HEK293 (cell line): ENCODE measurements at regions not wholly inside any gene's neighbourhood (a gene's known extent, or its start where the extent isn't known, plus 50 kb on each side); places are given as distances from the start of the nearest gene placed in this dataset.

Experiments used
- CTCF ChIA-PET: fragments of 350-600 bp; formaldehyde crosslinking; extraction: SDS; loops from one replicate; lab custom pipeline; 2021; ENCODE audit warnings: antibody characterized with exemption; lab: Yijun Ruan, JAX
- POLR2A ChIA-PET: fragments of 300-600 bp; formaldehyde crosslinking; extraction: SDS; loops from one replicate; lab custom pipeline; 2020; ENCODE audit warnings: antibody characterized with exemption, inconsistent platforms; lab: Yijun Ruan, JAX
- H3K27ac ChIP-seq: fragments of 200-500 bp; sonication (Bioruptor generic); 2 replicates; pipeline ENCODE4 v1.5.1; 2014; ENCODE audit warnings: low read depth, low read length, control low read depth, inconsistent platforms; ENCODE audit errors: extremely low read depth
- H3K36me3 ChIP-seq, 2 experiments: fragments of 200-500 bp in 1 of 2; sonication (Bioruptor generic) in 1 of 2; 1 replicate in 1 of 2; 2 replicates in 1 of 2; pipeline ENCODE4 v1.5.1; 2014 to 2017; ENCODE audit warnings: inconsistent platforms in 2 of 2, low read length in 2 of 2; ENCODE audit not compliant: control insufficient read depth in 2 of 2, insufficient read depth in 1 of 2
- H3K4me1 ChIP-seq: fragments of 200-500 bp; sonication (Bioruptor generic); 2 replicates; pipeline ENCODE4 v1.5.1; 2014; ENCODE audit warnings: mild to moderate bottlenecking, low read length, inconsistent platforms; ENCODE audit not compliant: control insufficient read depth, insufficient read depth
- H3K4me3 ChIP-seq: 2 replicates; pipeline ENCODE4 v1.5.1; 2011; ENCODE audit warnings: low read depth, mild to moderate bottlenecking, control low read depth, low read length, moderate library complexity
- H3K9me3 ChIP-seq: fragments of 200-500 bp; sonication (Bioruptor generic); 2 replicates; pipeline ENCODE4 v1.5.1; 2014; ENCODE audit warnings: low read depth, low read length, inconsistent platforms; ENCODE audit not compliant: control insufficient read depth, insufficient read depth
- EGR2 ChIP-seq: fragments of 450-650 bp; formaldehyde crosslinking; IDR thresholded peaks from 2 replicates; pipeline ENCODE4 v1.5.1; 2016; ENCODE audit warnings: low read depth, missing biosample characterization, missing genetic modification characterization
- KLF10 ChIP-seq: fragments of 450-650 bp; IDR thresholded peaks from 2 replicates; pipeline ENCODE4 v1.5.1; 2018; ENCODE audit warnings: missing biosample characterization, mild to moderate bottlenecking, missing genetic modification characterization
- REPIN1 ChIP-seq: fragments of 450-650 bp; formaldehyde crosslinking; IDR thresholded peaks from 2 replicates; pipeline ENCODE4 v1.5.1; 2017; ENCODE audit warnings: missing biosample characterization, missing genetic modification characterization, low read depth
- SCRT1 ChIP-seq: fragments of 450-650 bp; formaldehyde crosslinking; IDR thresholded peaks from 2 replicates; pipeline ENCODE4 v1.5.1; 2016; ENCODE audit warnings: missing biosample characterization, missing genetic modification characterization, borderline replicate concordance
- TRIM28 ChIP-seq: IDR thresholded peaks from 2 replicates; pipeline ENCODE4 v1.6.1; 2011; ENCODE audit warnings: low read length, control low read depth, borderline replicate concordance
- YY1 ChIP-seq: fragments of 450-650 bp; formaldehyde crosslinking; IDR thresholded peaks from 2 replicates; pipeline ENCODE4 v1.5.1; 2018; ENCODE audit warnings: missing biosample characterization, missing genetic modification characterization
- ZFP37 ChIP-seq: fragments of 450-650 bp; formaldehyde crosslinking; IDR thresholded peaks from 2 replicates; pipeline ENCODE4 v1.5.1; 2016; ENCODE audit warnings: missing biosample characterization, missing genetic modification characterization
- ZNF138 ChIP-seq: fragments of 450-650 bp; formaldehyde crosslinking; IDR thresholded peaks from 2 replicates; pipeline ENCODE4 v1.5.1; 2016; ENCODE audit warnings: missing biosample characterization, missing genetic modification characterization, borderline replicate concordance
- ZNF155 ChIP-seq: fragments of 450-650 bp; formaldehyde crosslinking; IDR thresholded peaks from 2 replicates; pipeline ENCODE4 v1.5.1; 2016; ENCODE audit warnings: missing biosample characterization, missing genetic modification characterization
- ZNF202 ChIP-seq: fragments of 450-650 bp; formaldehyde crosslinking; IDR thresholded peaks from 2 replicates; pipeline ENCODE4 v1.5.1; 2016; ENCODE audit warnings: missing biosample characterization, missing genetic modification characterization, borderline replicate concordance
- ZNF292 ChIP-seq: fragments of 450-650 bp; formaldehyde crosslinking; IDR thresholded peaks from 2 replicates; pipeline ENCODE4 v1.5.1; 2016; ENCODE audit warnings: low read depth, missing biosample characterization, missing genetic modification characterization, borderline replicate concordance
- ZNF311 ChIP-seq: fragments of 450-650 bp; formaldehyde crosslinking; IDR thresholded peaks from 2 replicates; pipeline ENCODE4 v1.5.1; 2017; ENCODE audit warnings: missing biosample characterization, missing genetic modification characterization, borderline replicate concordance
- ZNF37A ChIP-seq: fragments of 450-650 bp; IDR thresholded peaks from 2 replicates; pipeline ENCODE4 v1.5.1; 2018; ENCODE audit warnings: missing biosample characterization, missing genetic modification characterization
- ZNF404 ChIP-seq: fragments of 450-650 bp; formaldehyde crosslinking; IDR thresholded peaks from 2 replicates; pipeline ENCODE4 v1.5.1; 2017; ENCODE audit warnings: missing biosample characterization, missing genetic modification characterization
- ZNF558 ChIP-seq: fragments of 450-650 bp; formaldehyde crosslinking; IDR thresholded peaks from 2 replicates; pipeline ENCODE4 v1.5.1; 2016; ENCODE audit warnings: missing biosample characterization, missing genetic modification characterization
- ZNF623 ChIP-seq: fragments of 450-650 bp; formaldehyde crosslinking; IDR thresholded peaks from 2 replicates; pipeline ENCODE4 v1.5.1; 2016; ENCODE audit warnings: missing biosample characterization, missing genetic modification characterization
- ZNF660 ChIP-seq: fragments of 450-650 bp; IDR thresholded peaks from 2 replicates; pipeline ENCODE4 v1.5.1; 2018; ENCODE audit warnings: missing biosample characterization, mild to moderate bottlenecking, missing genetic modification characterization
- ZNF747 ChIP-seq: fragments of 450-650 bp; formaldehyde crosslinking; IDR thresholded peaks from 2 replicates; pipeline ENCODE4 v1.5.1; 2016; ENCODE audit warnings: missing biosample characterization, missing genetic modification characterization
- ZNF777 ChIP-seq: fragments of 450-650 bp; formaldehyde crosslinking; IDR thresholded peaks from 2 replicates; pipeline ENCODE4 v1.5.1; 2017; ENCODE audit warnings: missing biosample characterization, missing genetic modification characterization, borderline replicate concordance
- ZNF792 ChIP-seq: fragments of 450-650 bp; formaldehyde crosslinking; IDR thresholded peaks from 2 replicates; pipeline ENCODE4 v1.5.1; 2016; ENCODE audit warnings: missing biosample characterization, missing genetic modification characterization
- ZNF837 ChIP-seq: fragments of 450-650 bp; formaldehyde crosslinking; IDR thresholded peaks from 2 replicates; pipeline ENCODE4 v1.5.1; 2016; ENCODE audit warnings: missing biosample characterization, missing genetic modification characterization
- ZSCAN23 ChIP-seq: fragments of 450-650 bp; formaldehyde crosslinking; IDR thresholded peaks from 2 replicates; pipeline ENCODE4 v1.5.1; 2016; ENCODE audit warnings: missing biosample characterization, missing genetic modification characterization
- TF ChIP-seq, protein P1 (sequence below): fragments of 450-650 bp; formaldehyde crosslinking; IDR thresholded peaks from 2 replicates; pipeline ENCODE4 v1.5.1; 2016; ENCODE audit warnings: missing biosample characterization, missing genetic modification characterization
- TF ChIP-seq, protein P2 (sequence below): fragments of 450-650 bp; formaldehyde crosslinking; IDR thresholded peaks from 2 replicates; pipeline ENCODE4 v1.5.1; 2016; ENCODE audit warnings: missing biosample characterization, missing genetic modification characterization
- TF ChIP-seq, protein P3 (sequence below): IDR thresholded peaks from 2 replicates; pipeline ENCODE4 v1.6.1; 2011; ENCODE audit warnings: mild to moderate bottlenecking, low read depth, low read length, borderline replicate concordance
- TF ChIP-seq, protein P4 (sequence below): fragments of 450-650 bp; formaldehyde crosslinking; IDR thresholded peaks from 2 replicates; pipeline ENCODE4 v1.5.1; 2017; ENCODE audit warnings: missing biosample characterization, missing genetic modification characterization
- TF ChIP-seq, protein P5 (sequence below): fragments of 450-650 bp; formaldehyde crosslinking; IDR thresholded peaks from 2 replicates; pipeline ENCODE4 v1.5.1; 2016; ENCODE audit warnings: missing biosample characterization, missing genetic modification characterization, borderline replicate concordance
- TF ChIP-seq, protein P6 (sequence below): fragments of 450-650 bp; formaldehyde crosslinking; IDR thresholded peaks from 2 replicates; pipeline ENCODE4 v1.5.1; 2016; ENCODE audit warnings: missing biosample characterization, missing genetic modification characterization
- TF ChIP-seq, protein P7 (sequence below): fragments of 450-650 bp; formaldehyde crosslinking; IDR thresholded peaks from 2 replicates; pipeline ENCODE4 v1.5.1; 2016; ENCODE audit warnings: missing biosample characterization, missing genetic modification characterization

DNA sequence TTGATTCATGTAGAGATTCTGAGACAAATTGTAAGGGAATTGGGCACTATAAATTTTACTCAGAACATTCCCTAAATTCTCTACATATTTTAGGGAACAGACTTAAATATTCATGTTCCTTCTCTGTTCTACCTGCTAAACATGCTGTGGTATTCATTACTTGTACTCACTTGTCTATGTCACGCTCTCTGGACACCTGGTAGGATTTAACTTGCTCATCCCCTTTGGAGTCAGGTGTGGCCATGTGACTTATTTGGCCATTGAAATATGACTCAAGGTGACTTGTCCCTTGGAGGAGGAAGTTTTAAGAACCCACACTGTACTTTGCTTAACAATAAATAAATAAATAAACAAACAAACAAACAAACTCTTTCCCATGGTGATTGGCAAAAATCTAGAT is 2258.8 kb upstream of the WWC1 start:
- Histone ChIP-seq H3K9me3 (no peaks in the 10 kb centered on the region), H3K4me1 (no peaks in the 10 kb centered on the region), H3K27ac (no peak overlapping the region), H3K36me3 (no peaks in the 10 kb centered on the region), H3K4me3 (no peak overlapping the region)
- TF ChIP-seq ZNF837 (tag by site-specific recombination): no peak
- no peak for TF ChIP-seq ZNF311 (tag by site-specific recombination)
- TF ChIP-seq REPIN1 (tag by site-specific recombination): no peak
- TF ChIP-seq ZNF37A (tag by site-specific recombination): no peak
- TF ChIP-seq ZNF138 (tag by site-specific recombination): no peak
- TF ChIP-seq, protein P1, sequence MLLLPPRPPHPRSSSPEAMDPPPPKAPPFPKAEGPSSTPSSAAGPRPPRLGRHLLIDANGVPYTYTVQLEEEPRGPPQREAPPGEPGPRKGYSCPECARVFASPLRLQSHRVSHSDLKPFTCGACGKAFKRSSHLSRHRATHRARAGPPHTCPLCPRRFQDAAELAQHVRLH (tag by site-specific recombination): no peak
- TF ChIP-seq ZNF292: no peak
- TF ChIP-seq, protein P2, sequence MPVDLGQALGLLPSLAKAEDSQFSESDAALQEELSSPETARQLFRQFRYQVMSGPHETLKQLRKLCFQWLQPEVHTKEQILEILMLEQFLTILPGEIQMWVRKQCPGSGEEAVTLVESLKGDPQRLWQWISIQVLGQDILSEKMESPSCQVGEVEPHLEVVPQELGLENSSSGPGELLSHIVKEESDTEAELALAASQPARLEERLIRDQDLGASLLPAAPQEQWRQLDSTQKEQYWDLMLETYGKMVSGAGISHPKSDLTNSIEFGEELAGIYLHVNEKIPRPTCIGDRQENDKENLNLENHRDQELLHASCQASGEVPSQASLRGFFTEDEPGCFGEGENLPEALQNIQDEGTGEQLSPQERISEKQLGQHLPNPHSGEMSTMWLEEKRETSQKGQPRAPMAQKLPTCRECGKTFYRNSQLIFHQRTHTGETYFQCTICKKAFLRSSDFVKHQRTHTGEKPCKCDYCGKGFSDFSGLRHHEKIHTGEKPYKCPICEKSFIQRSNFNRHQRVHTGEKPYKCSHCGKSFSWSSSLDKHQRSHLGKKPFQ: no peak
- no peak for TF ChIP-seq ZFP37 (tag by site-specific recombination)
- TF ChIP-seq ZNF623 (tag by site-specific recombination): no peak
- TF ChIP-seq, protein P3, sequence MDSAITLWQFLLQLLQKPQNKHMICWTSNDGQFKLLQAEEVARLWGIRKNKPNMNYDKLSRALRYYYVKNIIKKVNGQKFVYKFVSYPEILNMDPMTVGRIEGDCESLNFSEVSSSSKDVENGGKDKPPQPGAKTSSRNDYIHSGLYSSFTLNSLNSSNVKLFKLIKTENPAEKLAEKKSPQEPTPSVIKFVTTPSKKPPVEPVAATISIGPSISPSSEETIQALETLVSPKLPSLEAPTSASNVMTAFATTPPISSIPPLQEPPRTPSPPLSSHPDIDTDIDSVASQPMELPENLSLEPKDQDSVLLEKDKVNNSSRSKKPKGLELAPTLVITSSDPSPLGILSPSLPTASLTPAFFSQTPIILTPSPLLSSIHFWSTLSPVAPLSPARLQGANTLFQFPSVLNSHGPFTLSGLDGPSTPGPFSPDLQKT: no peak
- no peak for TF ChIP-seq TRIM28
- no peak for TF ChIP-seq ZNF155
- TF ChIP-seq ZNF660 (tag by site-specific recombination): no peak
- no peak for TF ChIP-seq ZNF202 (tag by site-specific recombination)
- TF ChIP-seq EGR2 (tag by site-specific recombination): no peak
- TF ChIP-seq ZNF777 (tag by site-specific recombination): no peak
- no peak for TF ChIP-seq ZNF747 (tag by site-specific recombination)
- TF ChIP-seq YY1 (tag by site-specific recombination): no peak
- no peak for TF ChIP-seq ZSCAN23 (tag by site-specific recombination)
- ChIA-PET POLR2A (no interaction called here), CTCF (no interaction called here)

DNA sequence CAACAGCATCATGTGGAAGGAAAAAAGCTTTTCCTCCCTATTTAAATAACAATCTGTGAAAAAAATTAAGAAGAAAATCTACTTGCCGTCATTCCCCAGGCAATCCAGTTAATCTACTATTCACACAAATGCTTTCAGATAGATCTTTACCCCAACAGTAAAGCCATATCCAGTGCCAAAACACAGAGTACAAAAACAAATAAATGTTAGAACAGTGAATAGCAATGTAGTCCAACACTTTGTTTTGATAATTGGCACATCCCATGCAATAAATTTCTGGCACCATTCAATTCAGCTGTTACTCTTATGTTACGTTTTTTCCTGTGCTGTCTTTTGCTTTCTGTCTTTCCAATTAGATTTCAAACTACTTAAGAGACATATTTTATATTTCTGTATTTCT is 2245.5 kb upstream of the WWC1 start:
- no peak overlapping the region for H3K4me3 ChIP-seq
- H3K4me1 ChIP-seq: no peaks in the 10 kb centered on the region
- H3K36me3 ChIP-seq: no peaks in the 10 kb centered on the region
- ChIA-PET CTCF (no interaction called here), POLR2A (no interaction called here)
- H3K9me3 ChIP-seq: no peaks in the 10 kb centered on the region
- no peak overlapping the region for H3K27ac ChIP-seq
- TF ChIP-seq, protein P4, sequence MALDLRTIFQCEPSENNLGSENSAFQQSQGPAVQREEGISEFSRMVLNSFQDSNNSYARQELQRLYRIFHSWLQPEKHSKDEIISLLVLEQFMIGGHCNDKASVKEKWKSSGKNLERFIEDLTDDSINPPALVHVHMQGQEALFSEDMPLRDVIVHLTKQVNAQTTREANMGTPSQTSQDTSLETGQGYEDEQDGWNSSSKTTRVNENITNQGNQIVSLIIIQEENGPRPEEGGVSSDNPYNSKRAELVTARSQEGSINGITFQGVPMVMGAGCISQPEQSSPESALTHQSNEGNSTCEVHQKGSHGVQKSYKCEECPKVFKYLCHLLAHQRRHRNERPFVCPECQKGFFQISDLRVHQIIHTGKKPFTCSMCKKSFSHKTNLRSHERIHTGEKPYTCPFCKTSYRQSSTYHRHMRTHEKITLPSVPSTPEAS (tag by site-specific recombination): no peak
- TF ChIP-seq, protein P5, sequence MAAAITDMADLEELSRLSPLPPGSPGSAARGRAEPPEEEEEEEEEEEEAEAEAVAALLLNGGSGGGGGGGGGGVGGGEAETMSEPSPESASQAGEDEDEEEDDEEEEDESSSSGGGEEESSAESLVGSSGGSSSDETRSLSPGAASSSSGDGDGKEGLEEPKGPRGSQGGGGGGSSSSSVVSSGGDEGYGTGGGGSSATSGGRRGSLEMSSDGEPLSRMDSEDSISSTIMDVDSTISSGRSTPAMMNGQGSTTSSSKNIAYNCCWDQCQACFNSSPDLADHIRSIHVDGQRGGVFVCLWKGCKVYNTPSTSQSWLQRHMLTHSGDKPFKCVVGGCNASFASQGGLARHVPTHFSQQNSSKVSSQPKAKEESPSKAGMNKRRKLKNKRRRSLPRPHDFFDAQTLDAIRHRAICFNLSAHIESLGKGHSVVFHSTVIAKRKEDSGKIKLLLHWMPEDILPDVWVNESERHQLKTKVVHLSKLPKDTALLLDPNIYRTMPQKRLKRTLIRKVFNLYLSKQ (tag by site-specific recombination): no peak
- TF ChIP-seq, protein P6, sequence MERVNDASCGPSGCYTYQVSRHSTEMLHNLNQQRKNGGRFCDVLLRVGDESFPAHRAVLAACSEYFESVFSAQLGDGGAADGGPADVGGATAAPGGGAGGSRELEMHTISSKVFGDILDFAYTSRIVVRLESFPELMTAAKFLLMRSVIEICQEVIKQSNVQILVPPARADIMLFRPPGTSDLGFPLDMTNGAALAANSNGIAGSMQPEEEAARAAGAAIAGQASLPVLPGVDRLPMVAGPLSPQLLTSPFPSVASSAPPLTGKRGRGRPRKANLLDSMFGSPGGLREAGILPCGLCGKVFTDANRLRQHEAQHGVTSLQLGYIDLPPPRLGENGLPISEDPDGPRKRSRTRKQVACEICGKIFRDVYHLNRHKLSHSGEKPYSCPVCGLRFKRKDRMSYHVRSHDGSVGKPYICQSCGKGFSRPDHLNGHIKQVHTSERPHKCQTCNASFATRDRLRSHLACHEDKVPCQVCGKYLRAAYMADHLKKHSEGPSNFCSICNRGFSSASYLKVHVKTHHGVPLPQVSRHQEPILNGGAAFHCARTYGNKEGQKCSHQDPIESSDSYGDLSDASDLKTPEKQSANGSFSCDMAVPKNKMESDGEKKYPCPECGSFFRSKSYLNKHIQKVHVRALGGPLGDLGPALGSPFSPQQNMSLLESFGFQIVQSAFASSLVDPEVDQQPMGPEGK: no peak
- no peak for TF ChIP-seq SCRT1 (tag by site-specific recombination)
- TF ChIP-seq, protein P7, sequence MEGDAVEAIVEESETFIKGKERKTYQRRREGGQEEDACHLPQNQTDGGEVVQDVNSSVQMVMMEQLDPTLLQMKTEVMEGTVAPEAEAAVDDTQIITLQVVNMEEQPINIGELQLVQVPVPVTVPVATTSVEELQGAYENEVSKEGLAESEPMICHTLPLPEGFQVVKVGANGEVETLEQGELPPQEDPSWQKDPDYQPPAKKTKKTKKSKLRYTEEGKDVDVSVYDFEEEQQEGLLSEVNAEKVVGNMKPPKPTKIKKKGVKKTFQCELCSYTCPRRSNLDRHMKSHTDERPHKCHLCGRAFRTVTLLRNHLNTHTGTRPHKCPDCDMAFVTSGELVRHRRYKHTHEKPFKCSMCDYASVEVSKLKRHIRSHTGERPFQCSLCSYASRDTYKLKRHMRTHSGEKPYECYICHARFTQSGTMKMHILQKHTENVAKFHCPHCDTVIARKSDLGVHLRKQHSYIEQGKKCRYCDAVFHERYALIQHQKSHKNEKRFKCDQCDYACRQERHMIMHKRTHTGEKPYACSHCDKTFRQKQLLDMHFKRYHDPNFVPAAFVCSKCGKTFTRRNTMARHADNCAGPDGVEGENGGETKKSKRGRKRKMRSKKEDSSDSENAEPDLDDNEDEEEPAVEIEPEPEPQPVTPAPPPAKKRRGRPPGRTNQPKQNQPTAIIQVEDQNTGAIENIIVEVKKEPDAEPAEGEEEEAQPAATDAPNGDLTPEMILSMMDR (tag by site-specific recombination): no peak
- no peak for TF ChIP-seq ZNF404 (tag by site-specific recombination)
- TF ChIP-seq ZNF792 (tag by site-specific recombination): no peak
- TF ChIP-seq KLF10 (tag by site-specific recombination): no peak
- no peak for TF ChIP-seq ZNF558
